ENCODE measurements at regions not wholly inside any gene's neighbourhood (a gene's known extent, or its start where the extent isn't known, plus 50 kb on each side); places are given as distances from the start of the nearest gene placed in this dataset.
"Not testable (repeated sequence)": the region's sequence is repeated elsewhere in the genome, so short reads cannot be mapped to it uniquely, and the experiment has no call there.

GRCh38 chr9:73426269-73426668, 274.6 kb downstream of the ANXA1 start:
- Histone ChIP-seq H3K79me2 (ENCODE audit: insufficient read depth, low read length) (no peaks in the 10 kb centered on the region), H3K4me3 (ENCODE audit: insufficient read depth, low read length, poor library complexity, severe bottlenecking) (no peak overlapping the region), H2AFZ (ENCODE audit: low read depth, low read length, severe bottlenecking) (no peak overlapping the region), H4K20me1 (ENCODE audit: low read depth, low read length) (no peaks in the 10 kb centered on the region), H3K9ac (ENCODE audit: low read length) (no peak overlapping the region), H3K9me2 (replicated peaks; ENCODE audit: insufficient read depth, low read length) (no peaks in the 10 kb centered on the region), H3K9me3 (ENCODE audit: insufficient read depth, low read length) (no peaks in the 10 kb centered on the region), H3K27ac (ENCODE audit: low read depth, low read length) (no peak overlapping the region), H3K4me2 (ENCODE audit: low read depth, low read length, poor library complexity, severe bottlenecking) (no peak overlapping the region), H3F3A (ENCODE audit: insufficient read depth) (no peaks in the 10 kb centered on the region), H3K27me3 (ENCODE audit: low read length) (no peaks in the 10 kb centered on the region), H3K36me3 (ENCODE audit: low read length) (no peaks in the 10 kb centered on the region)
- TF ChIP-seq CTCF (IDR thresholded peaks at IDR 0.05; ENCODE audit: insufficient read depth, low read length, poor library complexity, severe bottlenecking) (no peak), EZH2phosphoT487 (conservative IDR thresholded peaks at IDR 0.05; ENCODE audit: low read length) (no peak)

GRCh38 chr9:73434826-73435225, 283.2 kb downstream of the ANXA1 start:
- no peaks in the 10 kb centered on the region for H3F3A ChIP-seq (ENCODE audit: insufficient read depth)
- no peaks in the 10 kb centered on the region for H3K36me3 ChIP-seq (ENCODE audit: low read length)
- no peak overlapping the region for H3K4me2 ChIP-seq (ENCODE audit: low read depth, low read length, poor library complexity, severe bottlenecking)
- TF ChIP-seq EZH2phosphoT487 (conservative IDR thresholded peaks at IDR 0.05; ENCODE audit: low read length) (no peak), CTCF (IDR thresholded peaks at IDR 0.05; ENCODE audit: insufficient read depth, low read length, poor library complexity, severe bottlenecking) (no peak)
- H2AFZ ChIP-seq (ENCODE audit: low read depth, low read length, severe bottlenecking): no peak overlapping the region
- H3K4me3 ChIP-seq (ENCODE audit: insufficient read depth, low read length, poor library complexity, severe bottlenecking): no peak overlapping the region
- no peak overlapping the region for H3K9ac ChIP-seq (ENCODE audit: low read length)
- H3K9me2 ChIP-seq (replicated peaks; ENCODE audit: insufficient read depth, low read length): no peaks in the 10 kb centered on the region
- no peaks in the 10 kb centered on the region for H3K9me3 ChIP-seq (ENCODE audit: insufficient read depth, low read length)
- no peaks in the 10 kb centered on the region for H3K79me2 ChIP-seq (ENCODE audit: insufficient read depth, low read length)
- H3K27ac ChIP-seq (ENCODE audit: low read depth, low read length): no peak overlapping the region
- H4K20me1 ChIP-seq (ENCODE audit: low read depth, low read length): no peaks in the 10 kb centered on the region
- H3K27me3 ChIP-seq (ENCODE audit: low read length): no peaks in the 10 kb centered on the region

- H3K9me3 ChIP-seq (ENCODE audit: insufficient read depth, low read length): no peaks in the 10 kb centered on the region
- TF ChIP-seq CTCF (IDR thresholded peaks at IDR 0.05; ENCODE audit: insufficient read depth, low read length, poor library complexity, severe bottlenecking) (no peak), EZH2phosphoT487 (conservative IDR thresholded peaks at IDR 0.05; ENCODE audit: low read length) (no peak)
- H3K36me3 ChIP-seq (ENCODE audit: low read length): no peaks in the 10 kb centered on the region
- H3F3A ChIP-seq (ENCODE audit: insufficient read depth): no peaks in the 10 kb centered on the region
- H4K20me1 ChIP-seq (ENCODE audit: low read depth, low read length): no peaks in the 10 kb centered on the region
- no peaks in the 10 kb centered on the region for H3K9me2 ChIP-seq (replicated peaks; ENCODE audit: insufficient read depth, low read length)
- H3K79me2 ChIP-seq (ENCODE audit: insufficient read depth, low read length): no peaks in the 10 kb centered on the region
- no peak overlapping the region for H2AFZ ChIP-seq (ENCODE audit: low read depth, low read length, severe bottlenecking)
- H3K27me3 ChIP-seq (ENCODE audit: low read length): no peaks in the 10 kb centered on the region
- H3K9ac ChIP-seq (ENCODE audit: low read length): no peak overlapping the region
- H3K4me2 ChIP-seq (ENCODE audit: low read depth, low read length, poor library complexity, severe bottlenecking): no peak overlapping the region
- no peak overlapping the region for H3K27ac ChIP-seq (ENCODE audit: low read depth, low read length)
- no peak overlapping the region for H3K4me3 ChIP-seq (ENCODE audit: insufficient read depth, low read length, poor library complexity, severe bottlenecking)
Observed at GRCh38 chr9:73437758-73438157, 286.1 kb downstream of the ANXA1 start.

- H3K9ac ChIP-seq (ENCODE audit: low read length); H3K9me3 ChIP-seq (ENCODE audit: insufficient read depth, low read length); H3K4me2 ChIP-seq (ENCODE audit: low read depth, low read length, poor library complexity, severe bottlenecking); H4K20me1 ChIP-seq (ENCODE audit: low read depth, low read length); H3K36me3 ChIP-seq (ENCODE audit: low read length); H3K9me2 ChIP-seq (replicated peaks; ENCODE audit: insufficient read depth, low read length); H3F3A ChIP-seq (ENCODE audit: insufficient read depth); H3K79me2 ChIP-seq (ENCODE audit: insufficient read depth, low read length); H3K4me3 ChIP-seq (ENCODE audit: insufficient read depth, low read length, poor library complexity, severe bottlenecking); H3K27me3 ChIP-seq (ENCODE audit: low read length); H3K27ac ChIP-seq (ENCODE audit: low read depth, low read length); H2AFZ ChIP-seq (ENCODE audit: low read depth, low read length, severe bottlenecking): not testable (repeated sequence)
Observed at GRCh38 chr9:73439839-73440238, 288.2 kb downstream of the ANXA1 start.

Measured in SU-DHL-6 (cell line).